ENCODE measurements at regions not wholly inside any gene's neighbourhood (a gene's known extent, or its start where the extent isn't known, plus 50 kb on each side); places are given as distances from the start of the nearest gene placed in this dataset.

GRCh38 chr10:117936566-117936965, 110.2 kb downstream of the RAB11FIP2 start:
- H2AFZ ChIP-seq (ENCODE audit: low read depth, low read length): no peak overlapping the region
- peak overlapping the region in 1 of 2 experiments; percentile 17 for H3K4me3 ChIP-seq (ENCODE audit: insufficient read depth in 1 of 2, low read depth in 1 of 2, low read length in 2 of 2)
- H2BK5ac ChIP-seq (ENCODE audit: low read depth, low read length, poor library complexity, severe bottlenecking): no peak overlapping the region
- H3K4me1 ChIP-seq (ENCODE audit: control insufficient read depth, insufficient read depth, low read depth, low read length): no peaks in the 10 kb centered on the region
- no peak overlapping the region for H3K23ac ChIP-seq (ENCODE audit: low read length in 2 of 2)
- no peaks in the 10 kb centered on the region for H3K27me3 ChIP-seq (ENCODE audit: control insufficient read depth in 1 of 2, insufficient read depth in 1 of 2, low read length in 2 of 2)
- H3K4me2 ChIP-seq (ENCODE audit: low read length, poor library complexity, severe bottlenecking): no peak overlapping the region
- H2BK120ac ChIP-seq (ENCODE audit: low read depth, low read length): no peak overlapping the region
- H3K18ac ChIP-seq (ENCODE audit: low read depth in 1 of 2, low read length in 2 of 2): no peak overlapping the region
- no peaks in the 10 kb centered on the region for H3K9me3 ChIP-seq (ENCODE audit: control insufficient read depth, low read length)
- H3K9ac ChIP-seq (ENCODE audit: low read length): peak overlapping the region; percentile 88
- H3K79me1 ChIP-seq (replicated peaks; ENCODE audit: low read length, poor library complexity, severe bottlenecking): no peaks in the 10 kb centered on the region
- H3K14ac ChIP-seq (ENCODE audit: low read length in 2 of 2): no peak overlapping the region
- DNase-seq: no peak
- no peak overlapping the region for H2BK12ac ChIP-seq (ENCODE audit: low read length in 2 of 2)
- no peaks in the 10 kb centered on the region for H3K36me3 ChIP-seq (ENCODE audit: control insufficient read depth in 1 of 2, insufficient read depth in 2 of 2, low read depth in 1 of 2, low read length in 2 of 2)
- H3K27ac ChIP-seq (ENCODE audit: low read length, poor library complexity, severe bottlenecking): no peak overlapping the region
- no peak overlapping the region for H2AK5ac ChIP-seq (ENCODE audit: low read length, severe bottlenecking)
- H4K8ac ChIP-seq (ENCODE audit: low read length): no peak overlapping the region
- H3K4ac ChIP-seq (ENCODE audit: low read depth in 1 of 2, low read length in 2 of 2): no peak overlapping the region
- H2BK15ac ChIP-seq (ENCODE audit: low read depth, poor library complexity, severe bottlenecking): no peak overlapping the region
- no peak overlapping the region for H4K91ac ChIP-seq (ENCODE audit: low read length)
- 74% methylated on average over 4 of the region's 4 CpGs for WGBS

- Histone ChIP-seq H3K27me3 (ENCODE audit: control insufficient read depth in 1 of 2, insufficient read depth in 1 of 2, low read length in 2 of 2) (no peaks in the 10 kb centered on the region), H3K4ac (ENCODE audit: low read depth in 1 of 2, low read length in 2 of 2) (no peak overlapping the region), H3K27ac (ENCODE audit: low read length, poor library complexity, severe bottlenecking) (no peak overlapping the region), H2AK5ac (ENCODE audit: low read length, severe bottlenecking) (no peak overlapping the region), H2BK5ac (ENCODE audit: low read depth, low read length, poor library complexity, severe bottlenecking) (no peak overlapping the region), H3K23ac (ENCODE audit: low read length in 2 of 2) (no peak overlapping the region), H2AFZ (ENCODE audit: low read depth, low read length) (no peak overlapping the region), H3K9me3 (ENCODE audit: control insufficient read depth, low read length) (no peaks in the 10 kb centered on the region), H3K79me1 (replicated peaks; ENCODE audit: low read length, poor library complexity, severe bottlenecking) (no peaks in the 10 kb centered on the region), H4K91ac (ENCODE audit: low read length) (no peak overlapping the region), H2BK120ac (ENCODE audit: low read depth, low read length) (no peak overlapping the region), H3K4me3 (ENCODE audit: insufficient read depth in 1 of 2, low read depth in 1 of 2, low read length in 2 of 2) (peak overlapping the region in 1 of 2 experiments; percentile 17), H3K4me1 (ENCODE audit: control insufficient read depth, insufficient read depth, low read depth, low read length) (no peaks in the 10 kb centered on the region), H2BK12ac (ENCODE audit: low read length in 2 of 2) (no peak overlapping the region), H4K8ac (ENCODE audit: low read length) (no peak overlapping the region), H3K36me3 (ENCODE audit: control insufficient read depth in 1 of 2, insufficient read depth in 2 of 2, low read depth in 1 of 2, low read length in 2 of 2) (no peaks in the 10 kb centered on the region), H3K18ac (ENCODE audit: low read depth in 1 of 2, low read length in 2 of 2) (no peak overlapping the region), H2BK15ac (ENCODE audit: low read depth, poor library complexity, severe bottlenecking) (no peak overlapping the region), H3K9ac (ENCODE audit: low read length) (peak overlapping the region; percentile 88), H3K14ac (ENCODE audit: low read length in 2 of 2) (no peak overlapping the region), H3K4me2 (ENCODE audit: low read length, poor library complexity, severe bottlenecking) (no peak overlapping the region)
- WGBS: 97% methylated on average over 1 of the region's 3 CpGs
- no peak for DNase-seq
These were observed 109.8 kb downstream of the RAB11FIP2 start for GRCh38 chr10:117936976-117937375.

GRCh38 chr10:117938104-117938503, 108.6 kb downstream of the RAB11FIP2 start:
- Histone ChIP-seq H3K4me2 (ENCODE audit: low read length, poor library complexity, severe bottlenecking) (no peak overlapping the region), H2BK15ac (ENCODE audit: low read depth, poor library complexity, severe bottlenecking) (no peak overlapping the region), H3K36me3 (ENCODE audit: control insufficient read depth in 1 of 2, insufficient read depth in 2 of 2, low read depth in 1 of 2, low read length in 2 of 2) (no peaks in the 10 kb centered on the region), H4K8ac (ENCODE audit: low read length) (no peak overlapping the region), H3K79me1 (replicated peaks; ENCODE audit: low read length, poor library complexity, severe bottlenecking) (no peaks in the 10 kb centered on the region), H3K9ac (ENCODE audit: low read length) (no peak overlapping the region), H3K9me3 (ENCODE audit: control insufficient read depth, low read length) (no peaks in the 10 kb centered on the region), H3K14ac (ENCODE audit: low read length in 2 of 2) (no peak overlapping the region), H2BK120ac (ENCODE audit: low read depth, low read length) (no peak overlapping the region), H3K4me3 (ENCODE audit: insufficient read depth in 1 of 2, low read depth in 1 of 2, low read length in 2 of 2) (no peak overlapping the region), H3K4me1 (ENCODE audit: control insufficient read depth, insufficient read depth, low read depth, low read length) (no peaks in the 10 kb centered on the region), H2BK5ac (ENCODE audit: low read depth, low read length, poor library complexity, severe bottlenecking) (no peak overlapping the region), H2AFZ (ENCODE audit: low read depth, low read length) (no peak overlapping the region), H4K91ac (ENCODE audit: low read length) (no peak overlapping the region), H3K18ac (ENCODE audit: low read depth in 1 of 2, low read length in 2 of 2) (no peak overlapping the region), H2BK12ac (ENCODE audit: low read length in 2 of 2) (no peak overlapping the region), H3K23ac (ENCODE audit: low read length in 2 of 2) (no peak overlapping the region), H3K4ac (ENCODE audit: low read depth in 1 of 2, low read length in 2 of 2) (no peak overlapping the region), H3K27ac (ENCODE audit: low read length, poor library complexity, severe bottlenecking) (no peak overlapping the region), H3K27me3 (ENCODE audit: control insufficient read depth in 1 of 2, insufficient read depth in 1 of 2, low read length in 2 of 2) (no peaks in the 10 kb centered on the region), H2AK5ac (ENCODE audit: low read length, severe bottlenecking) (no peak overlapping the region)
- WGBS: 75% methylated on average over 4 of the region's 4 CpGs
- no peak for DNase-seq

GRCh38 chr10:117942226-117942625, 104.5 kb downstream of the RAB11FIP2 start:
- Histone ChIP-seq H3K27ac (ENCODE audit: low read length, poor library complexity, severe bottlenecking) (no peak overlapping the region), H3K4me3 (ENCODE audit: insufficient read depth in 1 of 2, low read depth in 1 of 2, low read length in 2 of 2) (no peak overlapping the region), H3K79me1 (replicated peaks; ENCODE audit: low read length, poor library complexity, severe bottlenecking) (no peaks in the 10 kb centered on the region), H3K27me3 (ENCODE audit: control insufficient read depth in 1 of 2, insufficient read depth in 1 of 2, low read length in 2 of 2) (no peaks in the 10 kb centered on the region), H2BK5ac (ENCODE audit: low read depth, low read length, poor library complexity, severe bottlenecking) (no peak overlapping the region), H3K9ac (ENCODE audit: low read length) (no peak overlapping the region), H3K4ac (ENCODE audit: low read depth in 1 of 2, low read length in 2 of 2) (no peak overlapping the region), H2BK15ac (ENCODE audit: low read depth, poor library complexity, severe bottlenecking) (no peak overlapping the region), H2AFZ (ENCODE audit: low read depth, low read length) (no peak overlapping the region), H3K36me3 (ENCODE audit: control insufficient read depth in 1 of 2, insufficient read depth in 2 of 2, low read depth in 1 of 2, low read length in 2 of 2) (no peaks in the 10 kb centered on the region), H4K91ac (ENCODE audit: low read length) (no peak overlapping the region), H3K14ac (ENCODE audit: low read length in 2 of 2) (no peak overlapping the region), H3K4me2 (ENCODE audit: low read length, poor library complexity, severe bottlenecking) (no peak overlapping the region), H3K18ac (ENCODE audit: low read depth in 1 of 2, low read length in 2 of 2) (no peak overlapping the region), H2BK12ac (ENCODE audit: low read length in 2 of 2) (no peak overlapping the region), H3K23ac (ENCODE audit: low read length in 2 of 2) (no peak overlapping the region), H4K8ac (ENCODE audit: low read length) (no peak overlapping the region), H2AK5ac (ENCODE audit: low read length, severe bottlenecking) (no peak overlapping the region), H2BK120ac (ENCODE audit: low read depth, low read length) (no peak overlapping the region), H3K4me1 (ENCODE audit: control insufficient read depth, insufficient read depth, low read depth, low read length) (no peaks in the 10 kb centered on the region), H3K9me3 (ENCODE audit: control insufficient read depth, low read length) (no peaks in the 10 kb centered on the region)
- 86% methylated on average over 4 of the region's 4 CpGs for WGBS
- DNase-seq: no peak
